ENCODE measurements at regions not wholly inside any gene's neighbourhood (a gene's known extent, or its start where the extent isn't known, plus 50 kb on each side); places are given as distances from the start of the nearest gene placed in this dataset.

DNA sequence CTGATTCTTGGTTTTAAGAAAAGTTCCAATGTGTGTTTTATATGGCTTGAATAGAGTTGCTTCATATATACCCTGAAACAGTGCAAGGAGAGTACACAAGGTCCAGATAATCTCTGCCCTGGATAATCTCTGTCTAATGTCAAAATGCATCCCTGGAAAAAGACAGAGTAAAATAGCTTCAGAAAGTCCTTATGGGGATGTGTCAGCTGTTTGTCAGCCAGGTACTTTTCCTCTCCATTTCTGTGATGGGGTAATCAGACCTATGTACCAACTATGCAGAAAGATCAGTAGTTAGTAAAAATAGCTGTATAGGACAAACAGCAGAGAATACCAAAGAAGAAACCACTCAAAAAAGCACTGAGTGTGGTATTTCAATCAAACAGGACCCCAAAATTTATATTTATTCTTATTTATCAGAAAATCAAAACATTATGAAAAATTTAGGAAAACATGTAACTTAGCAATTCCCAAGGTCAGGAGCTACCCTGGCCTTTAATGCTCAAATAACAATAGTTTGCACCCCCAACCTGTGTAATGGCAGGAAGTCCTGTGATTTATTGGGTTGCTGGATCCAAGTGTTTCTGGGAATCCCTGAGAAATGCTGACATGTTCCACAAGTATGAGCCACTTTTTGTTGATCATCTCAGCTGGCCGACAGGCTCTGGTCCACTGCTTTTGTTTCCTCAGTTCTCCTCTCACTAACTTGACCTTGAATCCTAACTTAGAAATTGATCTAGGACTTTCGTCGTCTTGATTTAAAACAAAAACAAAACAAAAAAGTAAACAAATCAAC, 69.6 kb downstream of the MDH1 start:
- Mint-ChIP-seq H3K27ac (no peak overlapping the region), H3K9me3 (no peaks in the 10 kb centered on the region), H3K36me3 (no peaks in the 10 kb centered on the region), H3K27me3 (peaks cover 18% of the 10 kb centered on the region), H3K4me1 (ENCODE audit: low read depth) (peaks cover 1% of the 10 kb centered on the region), H3K4me3 (no peak overlapping the region)
- POLR2A ChIA-PET: no interaction called here
- DNase-seq: no peak
- intact Hi-C loops (cut with micrococcal nuclease): no loop called here
- CTCF ChIA-PET: interaction anchor here (0.6 kb wide), 1 partner anchor 285 kb away, joined by 3 read pairs; no protein-coding TSS in a partner anchor

DNA sequence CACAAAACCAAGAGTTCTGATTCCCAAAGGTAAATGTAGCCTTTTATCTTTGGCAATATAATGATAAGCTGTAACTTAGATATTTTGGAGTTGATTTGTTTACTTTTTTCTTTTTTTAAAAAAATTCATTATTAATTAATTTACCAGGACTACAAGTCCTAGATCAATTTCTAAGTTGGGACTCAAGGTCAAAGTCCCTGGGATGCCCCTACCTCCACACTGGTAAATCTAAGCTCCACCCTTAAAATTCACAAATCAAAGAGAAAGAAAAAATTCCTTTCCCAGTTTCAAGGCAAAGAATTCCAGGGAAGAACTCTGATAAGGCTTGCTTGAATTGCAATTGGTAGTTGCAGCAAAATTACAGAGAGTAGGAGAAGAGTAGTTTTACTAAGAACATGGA, 71.3 kb downstream of the MDH1 start:
- Mint-ChIP-seq H3K4me3 (no peak overlapping the region), H3K36me3 (no peaks in the 10 kb centered on the region), H3K27me3 (peaks cover 19% of the 10 kb centered on the region), H3K9me3 (no peaks in the 10 kb centered on the region), H3K27ac (no peak overlapping the region), H3K4me1 (ENCODE audit: low read depth) (peaks cover 1% of the 10 kb centered on the region)
- no peak for DNase-seq
- ChIA-PET CTCF (interaction anchor here (1.0 kb wide), 1 partner anchor 235 kb away, joined by 3 read pairs; no protein-coding TSS in a partner anchor), POLR2A (no interaction called here)
- intact Hi-C loops (cut with micrococcal nuclease): no loop called here

DNA sequence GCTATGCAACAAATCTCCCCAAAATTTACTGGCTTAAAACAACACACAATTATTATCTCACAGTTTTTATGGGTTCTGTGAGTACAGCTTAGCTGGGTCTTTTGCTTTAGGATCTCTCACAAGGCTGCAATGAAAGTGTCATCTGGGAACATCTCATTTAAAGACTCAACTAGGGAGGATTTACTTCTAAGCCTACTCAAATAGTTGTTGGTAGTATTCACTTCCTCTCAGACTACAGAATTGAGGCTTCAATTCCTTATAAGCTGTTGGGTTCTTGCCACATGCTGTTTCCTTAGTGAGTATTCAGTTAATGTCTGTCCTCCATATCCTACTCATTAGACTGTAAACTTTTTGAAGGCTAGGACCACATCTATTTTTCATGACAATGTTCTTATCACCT, 72.3 kb downstream of the MDH1 start:
- ChIA-PET CTCF (no interaction called here), POLR2A (no interaction called here)
- Mint-ChIP-seq H3K27ac (no peak overlapping the region), H3K9me3 (no peaks in the 10 kb centered on the region), H3K27me3 (peaks cover 19% of the 10 kb centered on the region), H3K4me3 (no peak overlapping the region), H3K36me3 (no peaks in the 10 kb centered on the region), H3K4me1 (ENCODE audit: low read depth) (no peaks in the 10 kb centered on the region)
- no peak for DNase-seq
- intact Hi-C loops (cut with micrococcal nuclease): no loop called here

- Mint-ChIP-seq H3K4me1 (ENCODE audit: low read depth) (no peaks in the 10 kb centered on the region), H3K27me3 (peaks cover 15% of the 10 kb centered on the region), H3K27ac (no peak overlapping the region), H3K9me3 (no peaks in the 10 kb centered on the region), H3K4me3 (no peak overlapping the region), H3K36me3 (no peaks in the 10 kb centered on the region)
- POLR2A ChIA-PET: no interaction called here
- no peak for DNase-seq
- CTCF ChIA-PET: no interaction called here
- intact Hi-C loops (cut with micrococcal nuclease): no loop called here
Measured at GRCh38 chr2:63662028-63662804, 73.5 kb downstream of the MDH1 start.

DNA sequence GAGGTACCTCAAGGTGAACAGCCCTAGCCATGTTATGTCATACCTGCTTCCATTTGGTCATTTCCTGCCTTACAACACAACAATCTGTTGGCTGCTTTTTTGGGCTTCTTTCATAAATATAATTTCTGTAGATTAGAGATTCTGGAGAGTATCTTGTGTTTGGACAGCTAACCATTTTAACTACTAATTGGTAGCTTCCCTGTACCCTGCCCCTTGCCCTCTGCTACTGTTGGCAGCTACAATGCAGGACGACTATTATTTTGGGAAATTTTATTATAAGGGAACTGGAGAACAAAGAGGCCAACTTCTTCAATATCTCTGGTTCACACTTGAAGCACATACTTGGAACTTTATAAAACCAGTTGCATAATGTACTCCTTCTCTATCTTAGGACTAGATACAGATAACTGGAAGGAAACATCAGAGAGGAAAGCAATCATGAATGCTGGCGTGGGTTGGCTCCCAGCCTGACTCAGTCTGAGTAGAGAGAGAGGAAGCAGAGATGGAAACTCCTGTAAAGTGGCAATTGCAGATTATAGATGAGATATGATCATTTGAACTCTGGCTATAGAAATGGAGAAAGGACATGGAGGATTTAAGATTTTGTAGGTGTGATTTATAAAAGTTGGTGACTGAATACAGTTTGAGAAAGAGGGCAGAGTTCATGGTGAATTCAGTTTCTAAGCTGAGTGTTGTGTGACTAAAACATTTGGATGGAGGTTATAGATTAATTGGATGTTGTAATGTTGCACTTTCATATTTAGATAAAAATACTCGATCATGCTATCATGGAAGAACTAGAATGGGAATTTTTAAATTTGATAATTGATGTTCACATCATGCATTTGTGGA, 74.5 kb downstream of the MDH1 start:
- Mint-ChIP-seq H3K27ac (no peak overlapping the region), H3K27me3 (peaks cover 15% of the 10 kb centered on the region), H3K36me3 (no peaks in the 10 kb centered on the region), H3K4me1 (ENCODE audit: low read depth) (no peaks in the 10 kb centered on the region), H3K4me3 (no peak overlapping the region), H3K9me3 (no peaks in the 10 kb centered on the region)
- POLR2A ChIA-PET: no interaction called here
- no peak for DNase-seq
- intact Hi-C loops (cut with micrococcal nuclease): no loop called here
- CTCF ChIA-PET: no interaction called here

- CTCF ChIA-PET: no interaction called here
- H3K36me3 Mint-ChIP-seq: no peaks in the 10 kb centered on the region
- peaks cover 19% of the 10 kb centered on the region for H3K27me3 Mint-ChIP-seq
- intact Hi-C loops (cut with micrococcal nuclease): no loop called here
- no peaks in the 10 kb centered on the region for H3K4me1 Mint-ChIP-seq (ENCODE audit: low read depth)
- H3K9me3 Mint-ChIP-seq: no peaks in the 10 kb centered on the region
- no peak overlapping the region for H3K4me3 Mint-ChIP-seq
- no peak for DNase-seq
- H3K27ac Mint-ChIP-seq: no peak overlapping the region
- POLR2A ChIA-PET: no interaction called here
Measured at GRCh38 chr2:63665091-63665490, 76.3 kb downstream of the MDH1 start.

DNA sequence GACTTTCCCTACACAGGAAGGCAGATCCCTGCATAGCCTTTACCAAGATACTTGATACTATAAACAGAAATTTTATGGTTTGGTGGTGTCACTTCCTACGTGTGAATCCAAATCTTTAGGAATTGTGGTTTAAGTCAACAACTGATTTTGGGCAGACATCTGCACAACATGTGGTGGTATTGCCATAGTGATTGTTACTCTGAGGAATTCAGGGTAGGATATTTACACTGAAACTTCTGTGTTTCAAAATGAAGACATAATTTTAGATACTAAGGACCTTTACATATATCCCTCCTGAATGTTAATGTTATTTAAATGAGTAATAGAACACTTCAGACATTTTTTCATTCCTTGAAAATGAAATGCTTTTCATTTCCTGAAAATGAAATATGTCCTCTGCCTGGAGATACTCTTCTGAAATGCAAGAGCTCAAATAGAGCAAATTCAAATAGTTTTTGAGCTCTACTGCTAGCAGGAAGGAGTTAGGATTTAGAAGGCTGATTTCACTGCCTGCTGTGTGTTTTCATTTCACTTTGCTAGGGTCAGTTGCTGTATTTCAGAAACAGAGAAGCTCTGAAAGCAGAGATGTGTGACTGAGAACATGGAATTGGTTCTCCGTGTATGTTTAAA, 77.2 kb downstream of the MDH1 start:
- Mint-ChIP-seq H3K4me3 (no peak overlapping the region), H3K27ac (no peak overlapping the region), H3K27me3 (peaks cover 25% of the 10 kb centered on the region), H3K9me3 (no peaks in the 10 kb centered on the region), H3K4me1 (ENCODE audit: low read depth) (no peaks in the 10 kb centered on the region), H3K36me3 (no peaks in the 10 kb centered on the region)
- intact Hi-C loops (cut with micrococcal nuclease): no loop called here
- POLR2A ChIA-PET: no interaction called here
- DNase-seq: no peak
- CTCF ChIA-PET: no interaction called here

- Mint-ChIP-seq H3K36me3 (no peaks in the 10 kb centered on the region), H3K4me3 (no peak overlapping the region), H3K27ac (no peak overlapping the region), H3K9me3 (no peaks in the 10 kb centered on the region), H3K4me1 (ENCODE audit: low read depth) (no peaks in the 10 kb centered on the region), H3K27me3 (peaks cover 25% of the 10 kb centered on the region)
- ChIA-PET CTCF (interaction anchor here (0.9 kb wide), 1 partner anchor 8 kb away, joined by 3 read pairs; no protein-coding TSS in a partner anchor), POLR2A (no interaction called here)
- no peak for DNase-seq
- intact Hi-C loops (cut with micrococcal nuclease): no loop called here
Measured at GRCh38 chr2:63667132-63667700, 78.5 kb downstream of the MDH1 start.

- ChIA-PET CTCF (interaction anchor here (0.9 to 1.1 kb wide), 2 partner anchors 9 to 193 kb away, joined by 3 read pairs; no protein-coding TSS in a partner anchor), POLR2A (no interaction called here)
- Mint-ChIP-seq H3K4me1 (ENCODE audit: low read depth) (no peaks in the 10 kb centered on the region), H3K27me3 (peaks cover 21% of the 10 kb centered on the region), H3K4me3 (no peak overlapping the region), H3K36me3 (no peaks in the 10 kb centered on the region), H3K9me3 (no peaks in the 10 kb centered on the region), H3K27ac (no peak overlapping the region)
- intact Hi-C loops (cut with micrococcal nuclease): no loop called here
- no peak for DNase-seq
Measured at GRCh38 chr2:63668000-63668399, 79.2 kb downstream of the MDH1 start.

DNA sequence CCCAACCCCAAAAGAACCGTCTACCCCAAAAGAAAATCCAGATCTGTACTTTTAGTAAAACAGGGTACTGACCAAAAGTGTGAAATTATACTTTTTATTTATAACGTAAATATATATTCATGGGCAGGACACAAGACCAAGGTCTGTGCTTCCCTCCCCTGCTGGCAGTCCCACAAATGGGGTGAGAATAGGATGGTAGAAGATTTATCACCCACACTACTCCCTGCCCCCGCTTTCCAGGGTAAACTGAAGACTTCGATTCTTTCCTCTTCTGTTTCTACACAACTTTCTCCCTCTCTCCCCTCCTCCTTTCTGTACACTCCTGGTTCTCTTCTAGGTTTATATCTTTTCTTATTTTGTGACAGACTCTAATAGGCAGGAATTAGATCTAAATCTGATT, 79.7 kb downstream of the MDH1 start:
- CTCF ChIA-PET: interaction anchor here (1.1 kb wide), 1 partner anchor 192 kb away, joined by 3 read pairs; no protein-coding TSS in a partner anchor
- peaks cover 22% of the 10 kb centered on the region for H3K27me3 Mint-ChIP-seq
- H3K9me3 Mint-ChIP-seq: no peaks in the 10 kb centered on the region
- POLR2A ChIA-PET: no interaction called here
- no peak for DNase-seq
- H3K36me3 Mint-ChIP-seq: no peaks in the 10 kb centered on the region
- H3K4me3 Mint-ChIP-seq: no peak overlapping the region
- intact Hi-C loops (cut with micrococcal nuclease): no loop called here
- no peaks in the 10 kb centered on the region for H3K4me1 Mint-ChIP-seq (ENCODE audit: low read depth)
- no peak overlapping the region for H3K27ac Mint-ChIP-seq

GRCh38 chr2:63669596-63669995, 80.8 kb downstream of the MDH1 start:
- Mint-ChIP-seq H3K9me3 (no peaks in the 10 kb centered on the region), H3K4me3 (no peak overlapping the region), H3K4me1 (ENCODE audit: low read depth) (no peaks in the 10 kb centered on the region), H3K27me3 (peaks cover 21% of the 10 kb centered on the region), H3K36me3 (no peaks in the 10 kb centered on the region), H3K27ac (no peak overlapping the region)
- ChIA-PET POLR2A (no interaction called here), CTCF (no interaction called here)
- DNase-seq: no peak
- intact Hi-C loops (cut with micrococcal nuclease): no loop called here
